Fibroblast of pulmonary artery (primary cell): ENCODE measurements at regions not wholly inside any gene's neighbourhood (a gene's known extent, or its start where the extent isn't known, plus 50 kb on each side); places are given as distances from the start of the nearest gene placed in this dataset.

ENCODE experiments used
- DNase-seq: peaks from one replicate; pipeline ENCODE4 v3.0.0-alpha.2; 2010; ENCODE audit warnings: low read depth
- H3K4me3 ChIP-seq: replicated peaks from 2 replicates; pipeline ENCODE4 v1.5.1; 2011; ENCODE audit warnings: low read depth, mild to moderate bottlenecking, control low read depth, low read length, moderate library complexity
- TF ChIP-seq, protein P1 (sequence below): IDR thresholded peaks from 2 replicates; pipeline ENCODE4 v1.5.1; 2011; ENCODE audit warnings: mild to moderate bottlenecking, control low read depth, low read length, inconsistent platforms; ENCODE audit errors: missing control alignments

GRCh38 chr15:94887391-94887790 is 656.0 kb downstream of the MCTP2 start:
- no peak overlapping the region for H3K4me3 ChIP-seq
- DNase-seq, result no peak
- TF ChIP-seq, protein P1, sequence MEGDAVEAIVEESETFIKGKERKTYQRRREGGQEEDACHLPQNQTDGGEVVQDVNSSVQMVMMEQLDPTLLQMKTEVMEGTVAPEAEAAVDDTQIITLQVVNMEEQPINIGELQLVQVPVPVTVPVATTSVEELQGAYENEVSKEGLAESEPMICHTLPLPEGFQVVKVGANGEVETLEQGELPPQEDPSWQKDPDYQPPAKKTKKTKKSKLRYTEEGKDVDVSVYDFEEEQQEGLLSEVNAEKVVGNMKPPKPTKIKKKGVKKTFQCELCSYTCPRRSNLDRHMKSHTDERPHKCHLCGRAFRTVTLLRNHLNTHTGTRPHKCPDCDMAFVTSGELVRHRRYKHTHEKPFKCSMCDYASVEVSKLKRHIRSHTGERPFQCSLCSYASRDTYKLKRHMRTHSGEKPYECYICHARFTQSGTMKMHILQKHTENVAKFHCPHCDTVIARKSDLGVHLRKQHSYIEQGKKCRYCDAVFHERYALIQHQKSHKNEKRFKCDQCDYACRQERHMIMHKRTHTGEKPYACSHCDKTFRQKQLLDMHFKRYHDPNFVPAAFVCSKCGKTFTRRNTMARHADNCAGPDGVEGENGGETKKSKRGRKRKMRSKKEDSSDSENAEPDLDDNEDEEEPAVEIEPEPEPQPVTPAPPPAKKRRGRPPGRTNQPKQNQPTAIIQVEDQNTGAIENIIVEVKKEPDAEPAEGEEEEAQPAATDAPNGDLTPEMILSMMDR, result no peak

- TF ChIP-seq, protein P1, result no peak
- no peak overlapping the region for H3K4me3 ChIP-seq
- no peak for DNase-seq
These were observed 657.8 kb downstream of the MCTP2 start for GRCh38 chr15:94889153-94889552.

- TF ChIP-seq, protein P1, result no peak
- no peak for DNase-seq
- no peak overlapping the region for H3K4me3 ChIP-seq
These were observed 661.7 kb downstream of the MCTP2 start for GRCh38 chr15:94893091-94893490.

DNA sequence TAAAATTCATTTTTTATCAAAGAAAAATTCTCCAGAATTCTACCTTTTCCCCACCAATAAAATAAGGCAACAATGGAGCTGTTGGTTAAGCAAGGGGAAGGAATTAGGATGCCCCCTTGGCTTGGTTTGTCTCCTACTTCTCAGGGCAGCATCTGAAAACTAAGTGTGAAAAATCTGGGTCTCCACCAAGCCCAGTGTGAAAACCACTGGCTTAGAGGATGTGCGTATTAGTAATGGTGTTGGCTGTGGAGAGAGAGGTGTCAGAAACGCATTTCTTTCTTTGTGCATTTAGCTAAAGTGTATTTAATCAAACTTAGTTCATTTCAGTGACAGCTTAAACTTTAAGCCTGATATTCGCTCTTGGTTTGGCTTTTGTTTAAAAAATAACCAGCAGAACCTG is 662.7 kb downstream of the MCTP2 start:
- H3K4me3 ChIP-seq, result no peak overlapping the region
- TF ChIP-seq, protein P1, result no peak
- no peak for DNase-seq

DNA sequence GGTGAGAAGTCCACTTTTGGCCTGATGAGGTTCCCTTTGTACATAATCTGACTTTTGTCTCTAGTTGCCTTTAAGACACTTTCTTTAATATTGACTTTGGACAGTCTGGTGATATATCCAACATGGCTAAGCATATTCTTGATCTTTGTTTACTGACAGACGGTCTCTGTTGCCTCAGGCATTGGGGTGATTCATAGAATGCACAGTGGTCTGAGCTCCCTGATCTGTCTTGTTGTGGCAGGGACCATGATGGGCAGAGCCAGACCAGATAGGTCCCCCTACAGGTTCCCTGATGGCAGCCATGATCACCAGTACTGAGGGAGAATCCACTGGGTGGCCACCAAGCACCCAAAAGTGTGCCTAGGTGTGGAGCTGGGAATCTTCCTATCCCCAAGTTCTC is 678.1 kb downstream of the MCTP2 start:
- TF ChIP-seq, protein P1, result no peak
- H3K4me3 ChIP-seq, result no peak overlapping the region
- DNase-seq, result no peak

DNA sequence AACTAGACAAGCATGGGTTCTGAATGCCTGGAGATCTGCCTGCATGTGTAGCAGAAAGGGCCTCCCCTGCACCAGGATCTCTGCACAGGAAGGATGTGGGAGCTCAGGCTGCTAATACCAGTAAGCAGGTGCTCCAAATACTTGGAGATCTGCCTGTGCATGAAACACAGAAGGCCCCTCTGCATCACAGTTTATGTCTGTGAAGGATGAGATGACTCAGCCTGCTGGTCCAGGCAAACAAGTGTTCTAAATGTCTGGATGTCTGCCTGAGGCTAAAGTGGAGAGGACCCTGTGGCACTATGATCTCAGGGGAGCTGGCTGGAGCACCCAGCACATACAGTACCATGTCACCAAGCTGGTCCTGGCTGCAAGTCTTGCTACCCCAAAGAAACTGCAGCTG is 678.8 kb downstream of the MCTP2 start:
- TF ChIP-seq, protein P1, result no peak
- DNase-seq, result no peak

DNA sequence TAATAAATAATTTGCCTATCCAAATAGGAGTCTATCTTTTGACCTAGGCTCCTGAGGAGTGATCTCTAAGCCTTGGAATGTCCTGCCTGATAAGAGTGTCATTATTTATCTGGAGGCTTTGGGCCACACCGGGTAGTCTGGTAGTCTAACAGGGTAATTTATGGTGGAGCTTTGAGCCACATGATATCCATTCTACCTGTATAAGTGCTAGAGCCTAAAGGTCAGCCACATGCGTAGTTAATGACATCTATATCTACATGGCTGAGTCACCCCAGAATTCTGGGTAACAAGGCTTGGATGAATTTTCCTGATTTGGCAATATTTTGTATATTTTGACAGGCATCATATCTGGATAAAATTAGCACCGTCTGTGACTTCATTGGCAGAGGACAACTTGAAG is 681.4 kb downstream of the MCTP2 start:
- no peak overlapping the region for H3K4me3 ChIP-seq
- DNase-seq, result no peak
- TF ChIP-seq, protein P1, result no peak

More for the DNA sequence above, 678.8 kb downstream of the MCTP2 start:
- no peak overlapping the region for H3K4me3 ChIP-seq
